ENCODE measurements at regions not wholly inside any gene's neighbourhood (a gene's known extent, or its start where the extent isn't known, plus 50 kb on each side); places are given as distances from the start of the nearest gene placed in this dataset.

DNA sequence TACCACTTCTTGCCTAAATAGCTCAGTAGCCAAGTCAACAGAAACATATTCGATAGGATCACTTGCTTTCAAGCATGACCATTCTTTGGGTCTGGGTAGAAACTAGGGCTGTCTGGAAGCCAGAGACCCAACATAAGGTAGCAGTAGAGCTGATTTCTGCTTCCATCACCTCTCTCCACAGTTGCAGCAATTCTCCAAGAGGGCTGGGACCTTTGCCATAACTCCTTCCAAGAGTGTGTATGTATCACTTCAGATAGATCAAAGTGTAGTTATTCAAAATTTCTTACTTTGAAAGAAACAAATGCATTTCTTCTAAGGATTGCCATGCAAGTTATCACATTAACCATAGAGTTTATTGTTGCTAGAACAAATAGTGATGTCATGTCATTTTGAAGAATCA, 172.0 kb upstream of the GALNT5 start:
- TF ChIP-seq, protein P1, sequence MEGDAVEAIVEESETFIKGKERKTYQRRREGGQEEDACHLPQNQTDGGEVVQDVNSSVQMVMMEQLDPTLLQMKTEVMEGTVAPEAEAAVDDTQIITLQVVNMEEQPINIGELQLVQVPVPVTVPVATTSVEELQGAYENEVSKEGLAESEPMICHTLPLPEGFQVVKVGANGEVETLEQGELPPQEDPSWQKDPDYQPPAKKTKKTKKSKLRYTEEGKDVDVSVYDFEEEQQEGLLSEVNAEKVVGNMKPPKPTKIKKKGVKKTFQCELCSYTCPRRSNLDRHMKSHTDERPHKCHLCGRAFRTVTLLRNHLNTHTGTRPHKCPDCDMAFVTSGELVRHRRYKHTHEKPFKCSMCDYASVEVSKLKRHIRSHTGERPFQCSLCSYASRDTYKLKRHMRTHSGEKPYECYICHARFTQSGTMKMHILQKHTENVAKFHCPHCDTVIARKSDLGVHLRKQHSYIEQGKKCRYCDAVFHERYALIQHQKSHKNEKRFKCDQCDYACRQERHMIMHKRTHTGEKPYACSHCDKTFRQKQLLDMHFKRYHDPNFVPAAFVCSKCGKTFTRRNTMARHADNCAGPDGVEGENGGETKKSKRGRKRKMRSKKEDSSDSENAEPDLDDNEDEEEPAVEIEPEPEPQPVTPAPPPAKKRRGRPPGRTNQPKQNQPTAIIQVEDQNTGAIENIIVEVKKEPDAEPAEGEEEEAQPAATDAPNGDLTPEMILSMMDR (IDR thresholded peaks at IDR 0.05): no peak
- TF ChIP-seq ZFX (IDR thresholded peaks at IDR 0.05; ENCODE audit: borderline replicate concordance): no peak

Data from 22Rv1 (cell line).